ENCODE measurements at regions not wholly inside any gene's neighbourhood (a gene's known extent, or its start where the extent isn't known, plus 50 kb on each side); places are given as distances from the start of the nearest gene placed in this dataset.

DNA sequence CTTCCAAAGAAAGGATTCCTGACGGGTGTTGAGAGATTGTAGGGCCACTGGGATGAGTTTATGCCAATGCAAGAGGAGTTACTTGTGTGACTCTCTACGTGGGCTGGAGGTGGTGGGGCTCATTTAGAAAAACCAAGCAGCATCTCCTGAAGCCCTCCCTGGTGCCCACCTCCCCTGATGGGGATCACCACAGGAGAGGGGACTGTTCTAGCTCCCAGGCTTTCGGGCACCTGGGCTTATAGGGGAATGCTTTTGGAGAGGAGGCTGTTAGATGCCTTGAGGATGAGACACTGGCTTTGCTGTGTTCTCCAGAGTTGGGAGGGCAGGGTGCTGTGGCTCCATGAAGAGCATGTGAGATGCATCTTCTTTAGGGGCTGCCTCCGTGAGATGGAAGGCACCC lies 65.0 kb downstream of the IRX1 start:
- no peaks in the 10 kb centered on the region for H3K4me1 ChIP-seq (ENCODE audit: control insufficient read depth, insufficient read depth, low read length)
- TF ChIP-seq KLF9 (tag by site-specific recombination; IDR thresholded peaks at IDR 0.05; ENCODE audit: low read depth) (no peak), ZNF843 (tag by site-specific recombination; IDR thresholded peaks at IDR 0.05) (no peak), ZNF514 (tag by site-specific recombination; IDR thresholded peaks at IDR 0.05) (no peak), ZNF211 (tag by site-specific recombination; IDR thresholded peaks at IDR 0.05; ENCODE audit: low read depth) (no peak), PRDM1 (tag by site-specific recombination; IDR thresholded peaks at IDR 0.05) (no peak), ZNF776 (tag by site-specific recombination; IDR thresholded peaks at IDR 0.05; ENCODE audit: borderline replicate concordance) (no peak), REPIN1 (tag by site-specific recombination; IDR thresholded peaks at IDR 0.05; ENCODE audit: low read depth) (no peak), ZNF626 (tag by site-specific recombination; IDR thresholded peaks at IDR 0.05) (no peak)
- H3K27ac ChIP-seq (ENCODE audit: extremely low read depth, low read depth, low read length) = no peak overlapping the region
- CTCF ChIA-PET = no interaction called here
- no peaks in the 10 kb centered on the region for H3K36me3 ChIP-seq (ENCODE audit: control insufficient read depth in 2 of 2, insufficient read depth in 1 of 2, low read length in 2 of 2)
- H3K4me3 ChIP-seq (ENCODE audit: low read depth, low read length) = no peak overlapping the region
- POLR2A ChIA-PET = no interaction called here
- no peaks in the 10 kb centered on the region for H3K9me3 ChIP-seq (ENCODE audit: control insufficient read depth, insufficient read depth, low read depth, low read length)

DNA sequence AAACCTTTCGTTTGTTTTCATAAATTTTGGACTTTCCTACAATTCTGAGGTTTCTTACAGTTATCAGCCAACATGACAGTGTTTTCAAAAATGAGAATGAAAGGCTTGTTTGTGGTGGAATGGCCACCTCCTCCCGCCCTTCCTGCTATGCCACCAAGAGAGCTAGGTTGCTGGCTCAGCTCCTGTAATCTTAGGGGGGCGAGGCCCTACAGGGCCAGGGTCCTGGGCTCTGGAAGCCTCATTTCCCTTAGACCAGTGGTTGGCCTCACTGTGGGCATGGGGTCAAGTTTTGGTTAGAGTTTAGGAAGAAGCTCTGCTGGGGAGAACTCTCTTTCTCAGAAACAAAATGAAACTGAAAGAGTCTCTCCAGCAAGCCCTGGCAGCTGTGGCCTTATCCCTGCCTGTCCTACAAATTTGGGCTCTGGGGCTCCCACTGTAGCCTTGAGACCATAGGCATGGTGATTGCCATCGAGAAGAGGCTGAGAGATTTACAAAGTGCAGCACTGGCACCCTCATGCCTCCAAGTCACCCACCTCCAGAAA lies 66.2 kb downstream of the IRX1 start:
- no peaks in the 10 kb centered on the region for H3K4me1 ChIP-seq (ENCODE audit: control insufficient read depth, insufficient read depth, low read length)
- no peak overlapping the region for H3K27ac ChIP-seq (ENCODE audit: extremely low read depth, low read depth, low read length)
- H3K4me3 ChIP-seq (ENCODE audit: low read depth, low read length) = no peak overlapping the region
- ChIA-PET POLR2A (no interaction called here), CTCF (interaction anchor here (0.7 kb wide), 1 partner anchor 46 kb away, joined by 3 read pairs; no protein-coding TSS in a partner anchor)
- H3K36me3 ChIP-seq (ENCODE audit: control insufficient read depth in 2 of 2, insufficient read depth in 1 of 2, low read length in 2 of 2) = no peaks in the 10 kb centered on the region
- no peaks in the 10 kb centered on the region for H3K9me3 ChIP-seq (ENCODE audit: control insufficient read depth, insufficient read depth, low read depth, low read length)
- TF ChIP-seq ZBTB1 (tag by site-specific recombination; IDR thresholded peaks at IDR 0.05) (no peak), ZNF223 (tag by site-specific recombination; IDR thresholded peaks at IDR 0.05) (no peak), ZNF184 (tag by site-specific recombination; IDR thresholded peaks at IDR 0.05) (no peak), ZFP37 (tag by site-specific recombination; IDR thresholded peaks at IDR 0.05) (no peak), TCF7L2 (IDR thresholded peaks at IDR 0.05; ENCODE audit: borderline replicate concordance, low read depth, low read length) (no peak), ZNF169 (tag by site-specific recombination; IDR thresholded peaks at IDR 0.05) (no peak), ZNF248 (tag by site-specific recombination; IDR thresholded peaks at IDR 0.05) (no peak), ZNF76 (tag by site-specific recombination; IDR thresholded peaks at IDR 0.05; ENCODE audit: borderline replicate concordance, low read depth) (no peak)
- TF ChIP-seq, protein P1, sequence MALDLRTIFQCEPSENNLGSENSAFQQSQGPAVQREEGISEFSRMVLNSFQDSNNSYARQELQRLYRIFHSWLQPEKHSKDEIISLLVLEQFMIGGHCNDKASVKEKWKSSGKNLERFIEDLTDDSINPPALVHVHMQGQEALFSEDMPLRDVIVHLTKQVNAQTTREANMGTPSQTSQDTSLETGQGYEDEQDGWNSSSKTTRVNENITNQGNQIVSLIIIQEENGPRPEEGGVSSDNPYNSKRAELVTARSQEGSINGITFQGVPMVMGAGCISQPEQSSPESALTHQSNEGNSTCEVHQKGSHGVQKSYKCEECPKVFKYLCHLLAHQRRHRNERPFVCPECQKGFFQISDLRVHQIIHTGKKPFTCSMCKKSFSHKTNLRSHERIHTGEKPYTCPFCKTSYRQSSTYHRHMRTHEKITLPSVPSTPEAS (tag by site-specific recombination; IDR thresholded peaks at IDR 0.05) = no peak
- TF ChIP-seq, protein P2, sequence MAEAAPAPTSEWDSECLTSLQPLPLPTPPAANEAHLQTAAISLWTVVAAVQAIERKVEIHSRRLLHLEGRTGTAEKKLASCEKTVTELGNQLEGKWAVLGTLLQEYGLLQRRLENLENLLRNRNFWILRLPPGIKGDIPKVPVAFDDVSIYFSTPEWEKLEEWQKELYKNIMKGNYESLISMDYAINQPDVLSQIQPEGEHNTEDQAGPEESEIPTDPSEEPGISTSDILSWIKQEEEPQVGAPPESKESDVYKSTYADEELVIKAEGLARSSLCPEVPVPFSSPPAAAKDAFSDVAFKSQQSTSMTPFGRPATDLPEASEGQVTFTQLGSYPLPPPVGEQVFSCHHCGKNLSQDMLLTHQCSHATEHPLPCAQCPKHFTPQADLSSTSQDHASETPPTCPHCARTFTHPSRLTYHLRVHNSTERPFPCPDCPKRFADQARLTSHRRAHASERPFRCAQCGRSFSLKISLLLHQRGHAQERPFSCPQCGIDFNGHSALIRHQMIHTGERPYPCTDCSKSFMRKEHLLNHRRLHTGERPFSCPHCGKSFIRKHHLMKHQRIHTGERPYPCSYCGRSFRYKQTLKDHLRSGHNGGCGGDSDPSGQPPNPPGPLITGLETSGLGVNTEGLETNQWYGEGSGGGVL (tag by site-specific recombination; IDR thresholded peaks at IDR 0.05) = no peak
- TF ChIP-seq, protein P3, sequence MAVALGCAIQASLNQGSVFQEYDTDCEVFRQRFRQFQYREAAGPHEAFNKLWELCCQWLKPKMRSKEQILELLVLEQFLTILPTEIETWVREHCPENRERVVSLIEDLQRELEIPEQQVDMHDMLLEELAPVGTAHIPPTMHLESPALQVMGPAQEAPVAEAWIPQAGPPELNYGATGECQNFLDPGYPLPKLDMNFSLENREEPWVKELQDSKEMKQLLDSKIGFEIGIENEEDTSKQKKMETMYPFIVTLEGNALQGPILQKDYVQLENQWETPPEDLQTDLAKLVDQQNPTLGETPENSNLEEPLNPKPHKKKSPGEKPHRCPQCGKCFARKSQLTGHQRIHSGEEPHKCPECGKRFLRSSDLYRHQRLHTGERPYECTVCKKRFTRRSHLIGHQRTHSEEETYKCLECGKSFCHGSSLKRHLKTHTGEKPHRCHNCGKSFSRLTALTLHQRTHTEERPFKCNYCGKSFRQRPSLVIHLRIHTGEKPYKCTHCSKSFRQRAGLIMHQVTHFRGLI (tag by site-specific recombination; IDR thresholded peaks at IDR 0.05) = no peak
- TF ChIP-seq, protein P4, sequence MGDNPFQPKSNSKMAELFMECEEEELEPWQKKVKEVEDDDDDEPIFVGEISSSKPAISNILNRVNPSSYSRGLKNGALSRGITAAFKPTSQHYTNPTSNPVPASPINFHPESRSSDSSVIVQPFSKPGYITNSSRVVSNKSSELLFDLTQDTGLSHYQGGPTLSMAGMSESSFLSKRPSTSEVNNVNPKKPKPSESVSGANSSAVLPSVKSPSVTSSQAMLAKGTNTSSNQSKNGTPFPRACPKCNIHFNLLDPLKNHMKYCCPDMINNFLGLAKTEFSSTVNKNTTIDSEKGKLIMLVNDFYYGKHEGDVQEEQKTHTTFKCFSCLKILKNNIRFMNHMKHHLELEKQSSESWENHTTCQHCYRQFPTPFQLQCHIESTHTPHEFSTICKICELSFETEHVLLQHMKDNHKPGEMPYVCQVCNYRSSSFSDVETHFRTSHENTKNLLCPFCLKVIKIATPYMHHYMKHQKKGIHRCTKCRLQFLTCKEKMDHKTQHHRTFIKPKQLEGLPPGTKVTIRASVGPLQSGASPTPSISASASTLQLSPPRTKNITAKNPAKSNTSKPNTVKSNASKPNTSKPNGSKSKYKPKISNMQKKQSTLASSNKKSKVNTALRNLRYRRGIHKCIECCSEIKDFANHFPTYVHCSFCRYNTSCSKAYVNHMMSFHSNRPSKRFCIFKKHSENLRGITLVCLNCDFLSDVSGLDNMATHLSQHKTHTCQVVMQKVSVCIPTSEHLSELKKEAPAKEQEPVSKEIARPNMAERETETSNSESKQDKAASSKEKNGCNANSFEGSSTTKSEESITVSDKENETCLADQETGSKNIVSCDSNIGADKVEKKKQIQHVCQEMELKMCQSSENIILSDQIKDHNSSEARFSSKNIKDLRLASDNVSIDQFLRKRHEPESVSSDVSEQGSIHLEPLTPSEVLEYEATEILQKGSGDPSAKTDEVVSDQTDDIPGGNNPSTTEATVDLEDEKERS (tag by site-specific recombination; IDR thresholded peaks at IDR 0.05) = no peak
- TF ChIP-seq, protein P5, sequence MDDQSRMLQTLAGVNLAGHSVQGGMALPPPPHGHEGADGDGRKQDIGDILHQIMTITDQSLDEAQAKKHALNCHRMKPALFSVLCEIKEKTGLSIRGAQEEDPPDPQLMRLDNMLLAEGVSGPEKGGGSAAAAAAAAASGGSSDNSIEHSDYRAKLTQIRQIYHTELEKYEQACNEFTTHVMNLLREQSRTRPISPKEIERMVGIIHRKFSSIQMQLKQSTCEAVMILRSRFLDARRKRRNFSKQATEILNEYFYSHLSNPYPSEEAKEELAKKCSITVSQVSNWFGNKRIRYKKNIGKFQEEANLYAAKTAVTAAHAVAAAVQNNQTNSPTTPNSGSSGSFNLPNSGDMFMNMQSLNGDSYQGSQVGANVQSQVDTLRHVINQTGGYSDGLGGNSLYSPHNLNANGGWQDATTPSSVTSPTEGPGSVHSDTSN (CRISPR knock-in tag; IDR thresholded peaks at IDR 0.05) = no peak
- TF ChIP-seq, protein P6, sequence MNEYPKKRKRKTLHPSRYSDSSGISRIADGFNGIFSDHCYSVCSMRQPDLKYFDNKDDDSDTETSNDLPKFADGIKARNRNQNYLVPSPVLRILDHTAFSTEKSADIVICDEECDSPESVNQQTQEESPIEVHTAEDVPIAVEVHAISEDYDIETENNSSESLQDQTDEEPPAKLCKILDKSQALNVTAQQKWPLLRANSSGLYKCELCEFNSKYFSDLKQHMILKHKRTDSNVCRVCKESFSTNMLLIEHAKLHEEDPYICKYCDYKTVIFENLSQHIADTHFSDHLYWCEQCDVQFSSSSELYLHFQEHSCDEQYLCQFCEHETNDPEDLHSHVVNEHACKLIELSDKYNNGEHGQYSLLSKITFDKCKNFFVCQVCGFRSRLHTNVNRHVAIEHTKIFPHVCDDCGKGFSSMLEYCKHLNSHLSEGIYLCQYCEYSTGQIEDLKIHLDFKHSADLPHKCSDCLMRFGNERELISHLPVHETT (tag by site-specific recombination; IDR thresholded peaks at IDR 0.05) = no peak
